HG03064 (cell line): ENCODE measurements at regions not wholly inside any gene's neighbourhood (a gene's known extent, or its start where the extent isn't known, plus 50 kb on each side); places are given as distances from the start of the nearest gene placed in this dataset.

Experiments used
- ATAC-seq: cut with Tn5 transposase; IDR thresholded peaks from one replicate; pipeline ENCODE4 v1.9.1; 2021; ENCODE audit warnings: low read depth; ENCODE audit not compliant: unreplicated experiment

GRCh38 chr16:65944361-65944760 lies 422.1 kb upstream of the CDH5 start:
- ATAC-seq: no peak

- ATAC-seq: no peak
These were observed 425.8 kb upstream of the CDH5 start for GRCh38 chr16:65940711-65941110.

GRCh38 chr16:65938083-65938482 lies 428.4 kb upstream of the CDH5 start:
- no peak for ATAC-seq

GRCh38 chr16:65937455-65937854 lies 429.0 kb upstream of the CDH5 start:
- ATAC-seq: no peak

- ATAC-seq: no peak
These were observed 430.4 kb upstream of the CDH5 start for GRCh38 chr16:65936096-65936495.

- no peak for ATAC-seq
These were observed 432.0 kb upstream of the CDH5 start for GRCh38 chr16:65934443-65934842.

- ATAC-seq: no peak
These were observed 432.8 kb upstream of the CDH5 start for GRCh38 chr16:65933703-65934102.

- no peak for ATAC-seq
These were observed 434.0 kb upstream of the CDH5 start for GRCh38 chr16:65932350-65933072.

GRCh38 chr16:65922923-65923322 lies 443.6 kb upstream of the CDH5 start:
- no peak for ATAC-seq

GRCh38 chr16:65919986-65920376 lies 446.5 kb upstream of the CDH5 start:
- ATAC-seq: no peak

- ATAC-seq: no peak
These were observed 447.1 kb upstream of the CDH5 start for GRCh38 chr16:65919145-65919985.

GRCh38 chr16:65917466-65917865 lies 449.0 kb upstream of the CDH5 start:
- no peak for ATAC-seq

GRCh38 chr16:65916995-65917394 lies 449.5 kb upstream of the CDH5 start:
- no peak for ATAC-seq

- ATAC-seq: no peak
These were observed 456.2 kb upstream of the CDH5 start for GRCh38 chr16:65910291-65910690.

GRCh38 chr16:65909310-65910050 lies 457.0 kb upstream of the CDH5 start:
- ATAC-seq: no peak

GRCh38 chr16:65908568-65908967 lies 457.9 kb upstream of the CDH5 start:
- ATAC-seq: no peak

- no peak for ATAC-seq
These were observed 461.2 kb upstream of the CDH5 start for GRCh38 chr16:65905331-65905730.

- ATAC-seq: no peak
These were observed 469.9 kb upstream of the CDH5 start for GRCh38 chr16:65896448-65897153.

GRCh38 chr16:65895906-65896305 lies 470.6 kb upstream of the CDH5 start:
- ATAC-seq: no peak

- no peak for ATAC-seq
These were observed 471.0 kb upstream of the CDH5 start for GRCh38 chr16:65895486-65895885.

- ATAC-seq: no peak
These were observed 476.3 kb upstream of the CDH5 start for GRCh38 chr16:65890203-65890602.
